ENCODE measurements at regions not wholly inside any gene's neighbourhood (a gene's known extent, or its start where the extent isn't known, plus 50 kb on each side); places are given as distances from the start of the nearest gene placed in this dataset.

DNA sequence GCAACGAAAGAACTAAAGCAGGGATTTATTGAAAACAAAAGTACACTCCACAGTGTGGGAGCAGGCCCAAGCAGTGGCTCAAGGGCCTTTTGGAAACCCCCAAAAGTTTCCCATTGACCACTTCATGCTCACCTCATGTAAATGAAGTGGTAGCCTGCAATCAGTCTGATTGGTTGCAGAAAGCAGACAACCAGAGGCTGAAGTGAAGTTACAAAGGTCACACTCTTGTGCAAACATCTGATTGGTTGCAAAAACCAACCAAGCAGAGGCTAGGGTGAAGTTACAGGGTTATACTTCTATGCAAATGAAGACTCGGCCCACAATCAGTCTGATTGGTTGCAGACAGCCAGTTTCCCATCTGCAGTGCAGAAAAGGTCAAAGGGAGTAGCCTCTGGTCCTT is 258.0 kb downstream of the YTHDC2 start:
- H3K4me2 ChIP-seq (ENCODE audit: low read length): no peak overlapping the region
- peaks cover 8% of the 10 kb centered on the region; the same call in 1 of the 2 replicates for H3K9me3 ChIP-seq (ENCODE audit: control insufficient read depth, insufficient read depth, low read length)
- no peak overlapping the region for H3K4me3 ChIP-seq (ENCODE audit: low read length)
- H3K27me3 ChIP-seq (ENCODE audit: control insufficient read depth, low read length): no peaks in the 10 kb centered on the region
- H3K27ac ChIP-seq (ENCODE audit: low read depth, low read length): no peak overlapping the region
- no peaks in the 10 kb centered on the region for H3K36me3 ChIP-seq (ENCODE audit: control insufficient read depth, low read length)
- no peaks in the 10 kb centered on the region for H4K20me1 ChIP-seq (ENCODE audit: control insufficient read depth, insufficient read depth, low read depth, low read length)
- H3K9me2 ChIP-seq (replicated peaks; ENCODE audit: control insufficient read depth, low read length): no peaks in the 10 kb centered on the region
- no peaks in the 10 kb centered on the region for H3F3A ChIP-seq (ENCODE audit: control insufficient read depth, insufficient read depth)
- TF ChIP-seq, protein P1, sequence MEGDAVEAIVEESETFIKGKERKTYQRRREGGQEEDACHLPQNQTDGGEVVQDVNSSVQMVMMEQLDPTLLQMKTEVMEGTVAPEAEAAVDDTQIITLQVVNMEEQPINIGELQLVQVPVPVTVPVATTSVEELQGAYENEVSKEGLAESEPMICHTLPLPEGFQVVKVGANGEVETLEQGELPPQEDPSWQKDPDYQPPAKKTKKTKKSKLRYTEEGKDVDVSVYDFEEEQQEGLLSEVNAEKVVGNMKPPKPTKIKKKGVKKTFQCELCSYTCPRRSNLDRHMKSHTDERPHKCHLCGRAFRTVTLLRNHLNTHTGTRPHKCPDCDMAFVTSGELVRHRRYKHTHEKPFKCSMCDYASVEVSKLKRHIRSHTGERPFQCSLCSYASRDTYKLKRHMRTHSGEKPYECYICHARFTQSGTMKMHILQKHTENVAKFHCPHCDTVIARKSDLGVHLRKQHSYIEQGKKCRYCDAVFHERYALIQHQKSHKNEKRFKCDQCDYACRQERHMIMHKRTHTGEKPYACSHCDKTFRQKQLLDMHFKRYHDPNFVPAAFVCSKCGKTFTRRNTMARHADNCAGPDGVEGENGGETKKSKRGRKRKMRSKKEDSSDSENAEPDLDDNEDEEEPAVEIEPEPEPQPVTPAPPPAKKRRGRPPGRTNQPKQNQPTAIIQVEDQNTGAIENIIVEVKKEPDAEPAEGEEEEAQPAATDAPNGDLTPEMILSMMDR (IDR thresholded peaks at IDR 0.05; ENCODE audit: low read depth, low read length, poor library complexity, severe bottlenecking): no peak
- no peaks in the 10 kb centered on the region for H3K79me2 ChIP-seq (ENCODE audit: control insufficient read depth, low read length)
- H3K4me1 ChIP-seq (ENCODE audit: control insufficient read depth, low read length): no peaks in the 10 kb centered on the region

DNA sequence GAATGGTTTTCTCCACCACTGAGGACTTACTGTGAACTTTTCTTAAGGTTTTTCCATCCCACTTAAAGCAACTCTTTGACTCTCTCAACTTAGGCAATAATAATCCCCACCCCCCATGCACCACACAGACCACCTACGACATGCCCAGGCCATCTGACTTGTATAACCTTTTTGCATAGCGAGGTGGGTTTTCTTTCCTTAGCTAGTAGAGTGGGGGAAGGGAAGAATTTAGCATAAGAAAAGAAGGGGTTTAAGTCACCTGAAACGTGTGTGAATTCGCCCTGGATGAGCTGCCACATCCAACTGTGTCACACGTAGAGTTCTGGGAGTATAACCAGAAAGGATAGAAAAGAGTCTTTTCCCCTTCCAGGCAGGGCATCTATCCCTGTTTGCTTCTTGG is 262.7 kb downstream of the YTHDC2 start:
- Histone ChIP-seq H3K4me3 (ENCODE audit: low read length) (no peak overlapping the region), H3K9me2 (replicated peaks; ENCODE audit: control insufficient read depth, low read length) (no peaks in the 10 kb centered on the region), H3K36me3 (ENCODE audit: control insufficient read depth, low read length) (no peaks in the 10 kb centered on the region), H3K4me2 (ENCODE audit: low read length) (no peak overlapping the region), H3K27me3 (ENCODE audit: control insufficient read depth, low read length) (no peaks in the 10 kb centered on the region), H3K79me2 (ENCODE audit: control insufficient read depth, low read length) (no peaks in the 10 kb centered on the region), H3K27ac (ENCODE audit: low read depth, low read length) (no peak overlapping the region), H3K4me1 (ENCODE audit: control insufficient read depth, low read length) (no peaks in the 10 kb centered on the region), H4K20me1 (ENCODE audit: control insufficient read depth, insufficient read depth, low read depth, low read length) (no peaks in the 10 kb centered on the region), H3K9me3 (ENCODE audit: control insufficient read depth, insufficient read depth, low read length) (no peaks in the 10 kb centered on the region), H3F3A (ENCODE audit: control insufficient read depth, insufficient read depth) (no peaks in the 10 kb centered on the region)
- TF ChIP-seq EZH2phosphoT487 (IDR thresholded peaks at IDR 0.05; ENCODE audit: borderline replicate concordance, low read length): no peak
- TF ChIP-seq, protein P1 (IDR thresholded peaks at IDR 0.05; ENCODE audit: low read depth, low read length, poor library complexity, severe bottlenecking): no peak

DNA sequence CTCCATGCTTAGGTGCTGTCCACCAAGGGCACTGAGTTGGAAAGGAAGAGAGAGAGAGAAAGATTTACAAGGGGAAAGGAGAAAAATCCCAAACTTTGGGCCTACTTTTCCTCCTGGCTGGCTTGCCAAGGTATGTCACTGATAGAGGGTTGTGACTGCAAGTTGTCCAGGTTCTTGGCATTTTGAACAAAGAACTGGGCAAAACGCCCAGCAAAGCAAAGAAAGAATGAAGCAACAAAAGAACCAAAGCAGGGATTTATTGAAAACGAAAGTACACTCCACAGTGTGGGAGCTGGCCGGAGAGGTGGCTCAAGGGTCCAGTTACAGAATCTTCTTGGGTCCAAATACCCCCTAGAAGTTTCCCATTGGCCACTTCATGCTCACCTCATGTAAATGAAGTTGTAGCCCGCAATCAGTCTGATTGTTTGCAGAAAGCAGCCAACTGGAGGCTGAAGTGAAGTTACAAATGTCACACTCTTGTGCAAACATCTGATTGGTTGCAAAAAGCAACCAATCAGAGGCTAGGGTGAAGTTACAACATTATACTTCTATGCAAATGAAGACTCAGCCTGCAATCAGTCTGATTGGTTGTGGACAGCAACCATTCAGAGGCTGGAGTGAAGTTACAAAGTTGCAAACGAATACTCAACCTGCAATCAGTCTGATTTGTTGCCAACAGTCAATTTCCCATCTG is 263.5 kb downstream of the YTHDC2 start:
- Histone ChIP-seq H3K9me2 (replicated peaks; ENCODE audit: control insufficient read depth, low read length) (no peaks in the 10 kb centered on the region), H3K4me3 (ENCODE audit: low read length) (no peak overlapping the region), H3K79me2 (ENCODE audit: control insufficient read depth, low read length) (no peaks in the 10 kb centered on the region), H3F3A (ENCODE audit: control insufficient read depth, insufficient read depth) (no peaks in the 10 kb centered on the region), H3K27ac (ENCODE audit: low read depth, low read length) (no peak overlapping the region), H3K36me3 (ENCODE audit: control insufficient read depth, low read length) (no peaks in the 10 kb centered on the region), H3K9me3 (ENCODE audit: control insufficient read depth, insufficient read depth, low read length) (no peaks in the 10 kb centered on the region), H3K4me1 (ENCODE audit: control insufficient read depth, low read length) (no peaks in the 10 kb centered on the region), H3K4me2 (ENCODE audit: low read length) (no peak overlapping the region), H4K20me1 (ENCODE audit: control insufficient read depth, insufficient read depth, low read depth, low read length) (no peaks in the 10 kb centered on the region), H3K27me3 (ENCODE audit: control insufficient read depth, low read length) (no peaks in the 10 kb centered on the region)
- TF ChIP-seq, protein P1 (IDR thresholded peaks at IDR 0.05; ENCODE audit: low read depth, low read length, poor library complexity, severe bottlenecking): no peak
- TF ChIP-seq EZH2phosphoT487 (IDR thresholded peaks at IDR 0.05; ENCODE audit: borderline replicate concordance, low read length): no peak
